Mesodermal cell (in vitro differentiated cells): ENCODE measurements at regions not wholly inside any gene's neighbourhood (a gene's known extent, or its start where the extent isn't known, plus 50 kb on each side); places are given as distances from the start of the nearest gene placed in this dataset.
"Not testable (repeated sequence)": the region's sequence is repeated elsewhere in the genome, so short reads cannot be mapped to it uniquely, and the experiment has no call there.

Source experiments
- H3K27ac ChIP-seq: 2 replicates; pipeline ENCODE4 v1.7.0; 2013; ENCODE audit warnings: mild to moderate bottlenecking, low read depth, low read length, moderate library complexity; ENCODE audit not compliant: severe bottlenecking
- H3K36me3 ChIP-seq: 2 replicates; pipeline ENCODE4 v1.7.1; 2013; ENCODE audit warnings: mild to moderate bottlenecking, low read length, moderate library complexity; ENCODE audit not compliant: control insufficient read depth, insufficient read depth
- H3K4me1 ChIP-seq: one replicate; pipeline ENCODE4 v1.7.1; 2013; ENCODE audit warnings: mild to moderate bottlenecking, low read length; ENCODE audit not compliant: insufficient read depth, control insufficient read depth, poor library complexity, severe bottlenecking
- H3K4me3 ChIP-seq: 2 replicates; pipeline ENCODE4 v1.7.0; 2013; ENCODE audit warnings: low read length, control low read depth, mild to moderate bottlenecking; ENCODE audit not compliant: insufficient read depth, poor library complexity, severe bottlenecking; ENCODE audit errors: extremely low read depth
- H3K9me3 ChIP-seq: 2 replicates; pipeline ENCODE4 v1.7.1; 2013; ENCODE audit warnings: mild to moderate bottlenecking, low read length, moderate library complexity; ENCODE audit not compliant: control insufficient read depth
- WGBS, 2 experiments: methylation state at CpG; one replicate each; pipeline ENCODE4 v1.1.5; 2013; ENCODE audit warnings: missing lambda C conversion rate in 2 of 2; ENCODE audit not compliant: insufficient coverage in 2 of 2; 5-methylcytosine and 5-hydroxymethylcytosine counted together

DNA sequence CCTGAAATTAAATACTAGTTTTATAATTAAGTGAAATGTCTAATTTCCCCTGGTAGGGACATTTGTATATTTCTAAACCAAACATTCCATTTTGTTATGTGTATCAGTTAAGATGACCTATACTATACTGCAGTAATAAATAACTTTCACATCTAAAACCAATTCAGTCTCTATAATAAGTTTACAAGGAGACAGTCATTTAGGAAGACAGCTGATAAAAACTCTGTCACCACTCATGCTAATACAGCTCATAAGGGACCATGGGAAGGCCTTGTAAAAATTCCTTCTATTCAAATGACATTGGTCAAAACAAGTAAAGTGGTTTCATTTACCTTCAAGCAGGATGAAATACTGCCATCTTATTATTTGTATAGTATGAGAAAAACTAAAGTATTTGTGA, 128.4 kb upstream of the C1QTNF3 start:
- H3K27ac ChIP-seq, H3K9me3 ChIP-seq, H3K4me3 ChIP-seq, H3K4me1 ChIP-seq, H3K36me3 ChIP-seq: not testable (repeated sequence)

DNA sequence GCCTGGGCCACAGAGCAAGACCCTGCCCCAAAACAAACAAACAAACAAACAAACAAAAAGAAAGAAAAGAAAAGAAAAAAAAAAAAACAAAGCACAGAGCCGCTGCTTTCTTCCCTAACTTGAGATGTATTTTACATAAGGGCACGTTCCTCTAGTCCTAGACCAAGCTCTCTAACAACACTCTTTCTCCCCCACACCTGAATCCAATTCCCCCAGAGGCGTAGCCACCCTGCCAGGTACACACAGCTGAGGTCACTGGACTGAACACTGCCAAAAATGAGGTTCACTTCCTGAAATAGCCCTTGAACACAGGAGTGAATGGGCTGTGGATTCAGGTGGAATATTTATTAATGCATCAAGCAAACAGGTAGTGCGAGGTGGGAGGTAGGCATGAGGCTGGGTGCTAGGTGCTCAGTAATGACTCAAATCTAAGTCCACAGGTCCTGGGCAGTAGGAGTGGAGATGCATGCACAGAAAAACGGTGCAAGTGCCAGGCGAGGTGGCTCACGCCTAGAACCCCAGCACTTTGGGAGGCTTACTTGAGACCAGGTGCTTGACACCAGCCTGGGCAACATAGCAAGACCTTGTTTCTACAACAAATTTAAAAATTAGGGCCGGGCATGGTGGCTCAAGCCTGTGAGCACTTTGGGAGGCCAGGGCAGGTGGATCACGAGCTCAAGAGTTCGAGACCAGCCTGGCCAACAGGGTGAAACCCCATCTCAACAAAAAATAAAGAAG, 136.6 kb upstream of the C1QTNF3 start:
- not testable (repeated sequence) for H3K4me3 ChIP-seq, H3K4me1 ChIP-seq, H3K36me3 ChIP-seq, H3K9me3 ChIP-seq, H3K27ac ChIP-seq
- WGBS, 2 experiments, result 92 to 95% methylated on average over 9 of the region's 10 CpGs

DNA sequence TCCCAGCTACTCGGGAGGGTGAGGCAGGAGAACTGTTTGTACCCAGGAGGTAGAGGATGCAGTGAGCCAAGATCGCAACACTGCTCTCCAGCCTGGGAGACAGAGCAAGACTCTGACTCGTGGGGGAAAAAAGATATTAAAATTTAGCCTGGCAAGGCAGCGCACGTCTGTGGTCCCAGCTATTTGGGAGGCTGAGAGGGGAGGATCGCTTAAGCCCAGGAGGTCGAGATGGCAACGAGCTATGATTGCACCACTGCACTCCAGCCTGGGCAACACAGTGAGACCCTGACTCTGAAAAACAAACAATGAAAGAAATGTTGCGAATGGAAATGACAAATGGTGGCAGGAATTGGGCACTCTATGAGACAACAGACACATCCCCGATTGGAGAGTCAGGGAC, 137.2 kb upstream of the C1QTNF3 start:
- H3K4me3 ChIP-seq, H3K4me1 ChIP-seq, H3K9me3 ChIP-seq, H3K36me3 ChIP-seq, H3K27ac ChIP-seq: not testable (repeated sequence)
- 94 to 95% methylated on average over 7 of the region's 10 CpGs for WGBS, 2 experiments

DNA sequence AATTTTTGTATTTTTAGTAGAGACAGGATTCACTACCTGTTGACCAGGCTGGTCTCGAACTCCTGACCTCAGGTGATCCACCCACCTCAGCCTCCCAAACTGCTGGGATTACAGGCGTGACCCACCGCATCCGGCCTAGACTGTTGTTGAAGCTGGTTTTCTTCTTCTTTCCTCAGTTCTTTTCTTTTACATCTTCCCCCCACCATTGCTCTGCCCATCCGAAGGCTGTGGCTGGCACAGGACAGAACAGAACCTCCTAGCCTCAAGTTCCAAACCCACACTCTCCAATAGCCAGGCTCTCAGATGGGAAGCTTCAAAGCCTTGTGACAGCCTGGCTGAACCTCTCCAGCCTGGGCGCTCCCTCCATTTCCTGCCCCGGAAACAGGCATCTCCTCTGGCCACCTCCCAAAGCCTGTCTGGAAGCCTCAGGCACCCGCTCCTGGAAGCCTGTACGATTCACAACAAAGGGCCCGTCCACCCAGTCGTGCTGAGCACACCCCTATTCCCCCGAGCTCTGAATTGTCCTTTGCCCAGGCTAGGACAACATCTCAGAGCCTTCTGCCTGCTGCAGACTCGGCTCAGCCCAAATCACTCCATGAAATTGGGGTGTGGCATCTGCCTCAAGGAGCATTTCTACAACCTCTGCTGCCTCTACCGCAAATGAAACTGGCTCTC, 138.1 kb upstream of the C1QTNF3 start:
- H3K4me1 ChIP-seq, H3K9me3 ChIP-seq, H3K4me3 ChIP-seq, H3K36me3 ChIP-seq, H3K27ac ChIP-seq: not testable (repeated sequence)
- 97 to 100% methylated on average over 5 to 6 of the region's 14 CpGs for WGBS, 2 experiments

DNA sequence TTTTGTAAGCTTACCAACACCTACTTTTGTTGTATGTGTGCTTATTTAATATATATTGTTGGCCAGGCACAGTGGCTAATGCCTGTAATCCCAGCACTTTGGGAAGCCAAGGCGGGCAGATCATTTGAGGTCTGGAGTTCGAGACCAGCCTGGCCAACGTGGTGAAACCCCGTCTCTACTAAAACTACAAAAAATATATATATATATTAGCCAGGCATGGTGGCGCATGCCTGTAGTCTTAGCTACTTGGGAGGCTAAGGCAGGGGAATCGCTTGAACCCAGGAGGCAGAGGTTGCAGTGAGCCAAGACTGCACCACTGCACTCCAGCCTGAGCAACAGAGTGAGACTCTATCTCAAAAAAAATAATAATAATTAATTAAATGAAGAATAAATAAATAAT, 142.0 kb upstream of the C1QTNF3 start:
- H3K4me3 ChIP-seq, H3K27ac ChIP-seq, H3K4me1 ChIP-seq, H3K9me3 ChIP-seq: not testable (repeated sequence)
- no CpG with 5 or more reads among the region's 6 CpGs for WGBS, 2 experiments
- peaks cover 13% of the 10 kb centered on the region for H3K36me3 ChIP-seq

DNA sequence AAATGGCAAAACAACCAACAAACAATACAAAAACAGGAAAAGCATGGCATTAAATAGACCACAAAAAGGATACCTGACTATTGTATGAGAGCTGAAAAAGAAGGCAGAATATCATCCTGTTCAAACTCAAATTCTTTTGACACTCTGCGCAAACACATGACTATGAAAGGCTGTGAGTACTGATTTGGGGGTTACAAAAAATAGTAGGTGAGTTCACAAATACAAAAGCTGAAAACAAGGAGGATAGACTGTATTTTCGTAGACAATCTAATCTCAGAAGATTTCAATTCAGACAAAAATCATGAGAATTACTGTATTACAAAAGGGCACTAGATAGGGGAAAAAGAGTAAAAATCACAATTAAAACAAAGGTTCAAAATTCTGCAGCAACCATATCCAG, 142.6 kb upstream of the C1QTNF3 start:
- not testable (repeated sequence) for H3K4me1 ChIP-seq, H3K4me3 ChIP-seq, H3K27ac ChIP-seq, H3K9me3 ChIP-seq
- H3K36me3 ChIP-seq, result peaks cover 16% of the 10 kb centered on the region
- WGBS, 2 experiments, result 81 to 98% methylated on average over 2 of the region's 2 CpGs

DNA sequence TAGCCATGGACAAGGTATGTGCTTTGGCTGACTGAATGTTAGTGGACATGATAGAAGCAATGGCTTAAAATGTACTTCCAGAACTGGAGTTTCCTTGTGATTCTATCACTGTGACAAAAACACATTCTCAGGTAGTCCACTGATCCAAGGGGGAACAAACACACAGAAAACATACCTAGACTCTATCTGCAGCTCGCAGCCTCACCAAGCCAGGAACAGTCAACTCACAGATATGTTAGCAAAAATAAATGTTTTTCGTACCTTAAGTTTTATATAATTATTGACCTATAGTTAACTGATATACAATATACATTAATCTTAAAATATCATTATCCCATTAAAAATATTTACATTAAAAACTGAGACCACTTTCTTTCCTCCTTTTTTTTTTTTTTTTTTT, 143.1 kb upstream of the C1QTNF3 start:
- 75 to 100% methylated on average over 1 of the region's 2 CpGs for WGBS, 2 experiments

DNA sequence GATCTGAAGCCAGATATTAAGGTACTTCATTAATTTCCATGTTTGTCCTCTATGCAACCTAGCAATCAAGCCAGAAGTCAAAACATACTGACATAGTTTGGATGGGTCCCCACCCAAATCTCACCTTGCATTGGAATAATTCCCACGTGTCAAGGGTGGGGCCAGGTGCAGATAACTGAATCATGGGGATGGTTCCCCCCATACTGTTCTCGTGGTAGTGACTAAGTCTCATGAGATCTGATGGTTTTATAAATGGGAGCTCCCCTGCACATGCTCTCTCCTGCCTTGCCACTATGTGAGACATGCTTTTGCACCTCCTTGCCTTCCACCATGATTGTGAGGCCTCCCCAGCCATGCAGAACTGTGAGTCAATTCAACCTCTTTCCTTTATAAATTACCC, 143.9 kb upstream of the C1QTNF3 start:
- not testable (repeated sequence) for H3K4me1 ChIP-seq, H3K4me3 ChIP-seq, H3K9me3 ChIP-seq, H3K27ac ChIP-seq
- WGBS, 2 experiments, result 86 to 98% methylated on average over 1 to 2 of the region's 2 CpGs
- H3K36me3 ChIP-seq, result peaks cover 25% of the 10 kb centered on the region

More for the DNA sequence above, 143.1 kb upstream of the C1QTNF3 start:
- not testable (repeated sequence) for H3K9me3 ChIP-seq, H3K4me3 ChIP-seq, H3K27ac ChIP-seq, H3K4me1 ChIP-seq
- peaks cover 19% of the 10 kb centered on the region for H3K36me3 ChIP-seq

DNA sequence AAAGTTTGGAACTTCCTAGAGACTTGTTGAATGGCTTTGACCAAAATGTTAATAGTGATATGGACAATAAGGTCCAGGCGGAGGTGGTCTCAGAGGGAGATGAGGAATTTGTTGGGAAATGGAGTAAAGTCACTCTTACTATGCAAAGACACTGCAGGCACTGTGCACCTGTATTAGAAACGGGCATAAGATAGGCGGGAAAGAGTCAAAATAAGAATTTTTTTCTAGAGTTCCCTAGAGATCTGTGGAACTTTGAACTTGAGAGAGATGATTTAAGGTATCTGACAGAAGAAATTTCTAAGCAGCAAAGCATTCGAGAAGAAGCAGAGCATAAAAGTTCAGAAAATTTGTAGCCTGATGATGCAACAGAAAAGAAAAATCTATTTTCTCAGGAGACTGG, 144.4 kb upstream of the C1QTNF3 start:
- H3K4me1 ChIP-seq, H3K27ac ChIP-seq, H3K9me3 ChIP-seq, H3K4me3 ChIP-seq: not testable (repeated sequence)
- 95 to 97% methylated on average over 2 of the region's 4 CpGs for WGBS, 2 experiments
- peaks cover 23% of the 10 kb centered on the region for H3K36me3 ChIP-seq

DNA sequence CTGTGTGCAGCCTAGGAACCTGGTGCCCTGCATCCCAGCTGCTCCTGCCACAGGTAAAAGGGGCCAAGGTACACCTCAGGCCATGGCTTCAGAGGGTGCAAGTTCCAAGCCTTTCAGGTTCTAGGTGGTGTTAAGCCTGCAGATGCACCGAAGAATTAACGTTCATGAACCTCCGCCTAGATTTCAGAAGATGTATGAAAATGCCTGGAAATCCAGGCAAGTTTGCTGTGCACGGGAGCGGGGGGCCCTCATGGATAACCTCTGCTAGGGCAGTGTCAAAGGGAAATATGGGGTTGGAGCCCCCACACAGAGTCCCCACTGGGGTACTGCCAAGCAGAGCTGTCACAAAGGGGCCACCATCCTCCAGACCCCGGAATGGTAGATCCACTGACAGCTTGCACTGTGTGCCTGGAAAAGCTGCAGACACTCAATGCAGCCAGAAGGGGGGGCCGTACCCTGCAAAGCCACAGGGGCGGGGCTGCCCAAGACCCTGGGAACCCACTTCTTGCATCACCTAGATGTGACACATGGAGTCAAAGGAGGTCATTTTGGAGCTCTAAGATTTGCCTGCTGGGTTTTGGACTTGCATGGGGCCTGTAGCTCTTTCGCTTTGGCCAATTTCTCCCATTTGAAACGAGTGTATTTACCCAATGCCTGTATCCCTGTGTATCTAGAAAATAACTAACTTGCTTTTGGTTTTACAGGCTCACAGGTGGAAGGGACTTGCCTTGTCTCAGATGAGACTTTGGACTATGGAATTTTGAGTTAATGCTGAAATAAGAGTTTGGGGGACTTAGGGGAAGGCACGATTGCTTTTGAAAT, 145.2 kb upstream of the C1QTNF3 start:
- not testable (repeated sequence) for H3K4me3 ChIP-seq, H3K27ac ChIP-seq, H3K4me1 ChIP-seq, H3K9me3 ChIP-seq
- 92 to 94% methylated on average over 6 to 7 of the region's 11 CpGs for whole genome bisulfite sequencing, 2 experiments
- peaks cover 21% of the 10 kb centered on the region for H3K36me3 ChIP-seq

DNA sequence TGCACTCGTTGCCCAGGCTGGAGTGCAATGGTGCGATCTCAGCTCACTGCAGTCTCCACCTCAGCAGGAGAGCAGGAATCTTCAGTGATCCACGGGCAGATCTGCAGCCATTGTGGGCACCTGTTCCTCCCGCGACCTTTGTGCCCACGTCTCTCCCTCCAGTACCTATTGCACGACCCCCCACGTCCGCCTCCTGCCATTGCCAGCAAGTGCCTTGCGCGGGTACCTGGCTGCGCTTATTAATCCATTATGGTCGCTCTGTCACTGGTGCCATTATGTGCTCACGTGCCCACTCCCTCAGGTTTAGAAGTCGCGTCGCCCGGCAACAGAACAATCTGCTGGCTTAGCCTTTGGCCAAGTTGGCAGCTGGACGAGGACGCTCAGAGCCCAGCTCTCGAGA, 146.2 kb upstream of the C1QTNF3 start:
- H3K27ac ChIP-seq, H3K4me1 ChIP-seq: not testable (repeated sequence)
- 96 to 97% methylated on average over 11 to 13 of the region's 21 CpGs for WGBS, 2 experiments

More for the DNA sequence above, 146.2 kb upstream of the C1QTNF3 start:
- H3K4me3 ChIP-seq, H3K9me3 ChIP-seq: not testable (repeated sequence)
- H3K36me3 ChIP-seq, result peaks cover 21% of the 10 kb centered on the region
